Keratinocyte (primary cell): ENCODE measurements at regions not wholly inside any gene's neighbourhood (a gene's known extent, or its start where the extent isn't known, plus 50 kb on each side); places are given as distances from the start of the nearest gene placed in this dataset.
"Not testable (repeated sequence)": the region's sequence is repeated elsewhere in the genome, so short reads cannot be mapped to it uniquely, and the experiment has no call there.

ENCODE experiments used
- DNase-seq: peaks from one replicate; pipeline ENCODE4 v3.0.0-alpha.2; 2011; ENCODE audit warnings: low read depth, missing footprints, low spot score
- FAIRE-seq: peaks from 2 replicates; lab custom pipeline; 2011; peaks lifted over from hg19 to GRCh38; lab: Jason Lieb, UNC
- H2AFZ ChIP-seq: 2 replicates; pipeline ENCODE4 v1.6.0; 2012; ENCODE audit warnings: low read length, control low read depth, inconsistent platforms; ENCODE audit not compliant: control insufficient read depth
- H3K27ac ChIP-seq: 2 replicates; pipeline ENCODE4 v1.5.1; 2011; ENCODE audit warnings: low read length; ENCODE audit not compliant: control insufficient read depth, insufficient read depth
- H3K27me3 ChIP-seq: 3 replicates; pipeline ENCODE4 v1.6.0; 2011; ENCODE audit warnings: low read length; ENCODE audit not compliant: control insufficient read depth, insufficient read depth; ENCODE audit errors: extremely low read depth
- H3K36me3 ChIP-seq, 2 experiments: 2 replicates in 1 of 2; 3 replicates in 1 of 2; pipeline ENCODE4 v1.5.1; 2011; ENCODE audit warnings: low read length in 2 of 2, mild to moderate bottlenecking in 1 of 2; ENCODE audit not compliant: control insufficient read depth in 2 of 2, insufficient read depth in 2 of 2; ENCODE audit errors: extremely low read depth in 1 of 2
- H3K4me1 ChIP-seq: 3 replicates; pipeline ENCODE4 v1.5.1; 2011; ENCODE audit warnings: low read length; ENCODE audit not compliant: control insufficient read depth, insufficient read depth; ENCODE audit errors: extremely low read depth
- H3K4me2 ChIP-seq: 3 replicates; pipeline ENCODE4 v1.6.0; 2011; ENCODE audit warnings: low read depth, low read length; ENCODE audit not compliant: control insufficient read depth, insufficient read depth; ENCODE audit errors: extremely low read depth
- H3K4me3 ChIP-seq, 3 experiments: fragments of 200-600 bp in 1 of 3; sonication (generic) in 1 of 3; 2 replicates in 2 of 3; 3 replicates in 1 of 3; pipeline ENCODE4 v1.5.1; 2011 to 2016; ENCODE audit warnings: low read length in 3 of 3, mild to moderate bottlenecking in 3 of 3, control low read depth in 2 of 3, inconsistent platforms in 1 of 3, low read depth in 1 of 3, mixed read lengths in 1 of 3, mixed run types in 1 of 3, moderate library complexity in 1 of 3; ENCODE audit not compliant: control insufficient read depth in 2 of 3, insufficient read depth in 2 of 3; ENCODE audit errors: extremely low read depth in 1 of 3
- H3K79me2 ChIP-seq: 2 replicates; pipeline ENCODE4 v1.6.0; 2012; ENCODE audit warnings: low read length; ENCODE audit not compliant: control insufficient read depth, insufficient read depth
- H3K9ac ChIP-seq: 3 replicates; pipeline ENCODE4 v1.6.0; 2011; ENCODE audit warnings: low read length; ENCODE audit not compliant: control insufficient read depth, insufficient read depth; ENCODE audit errors: extremely low read depth
- H3K9me1 ChIP-seq: 3 replicates; pipeline ENCODE4 v1.6.0; 2011; ENCODE audit warnings: low read length; ENCODE audit not compliant: control insufficient read depth, insufficient read depth; ENCODE audit errors: extremely low read depth
- H3K9me3 ChIP-seq: 2 replicates; pipeline ENCODE4 v1.5.1; 2012; ENCODE audit warnings: low read depth, low read length; ENCODE audit not compliant: control insufficient read depth
- H4K20me1 ChIP-seq: 3 replicates; pipeline ENCODE4 v1.6.0; 2011; ENCODE audit warnings: low read length; ENCODE audit not compliant: control insufficient read depth, insufficient read depth; ENCODE audit errors: extremely low read depth
- EZH2 ChIP-seq: IDR thresholded peaks from one replicate; pipeline ENCODE4 v1.6.1; 2012; ENCODE audit warnings: inconsistent platforms, mild to moderate bottlenecking, low read length, moderate library complexity
- dilution Hi-C: fragments of 300-500 bp; cut with MboI; formaldehyde crosslinking; loops from one replicate; pipeline ENCODE4 v1.7.0; 2020; ENCODE audit warnings: low sequenced_read_pairs; ENCODE audit not compliant: extremely low pct_ligation_motif_present
- TF ChIP-seq, protein P1 (sequence below), 3 experiments: IDR thresholded peaks in 1 of 3; conservative IDR thresholded peaks in 1 of 3; optimal IDR thresholded peaks in 1 of 3; 2 replicates in 2 of 3; 3 replicates in 1 of 3; pipeline versions ENCODE3 to v1.5.1; 2011; ENCODE audit warnings: low read length in 3 of 3, mild to moderate bottlenecking in 3 of 3, moderate library complexity in 2 of 3, control low read depth in 1 of 3, inconsistent platforms in 1 of 3; ENCODE audit not compliant: insufficient read depth in 2 of 3; ENCODE audit errors: extremely low read depth in 1 of 3

- no peak for DNase-seq
- no peak for FAIRE-seq
- no peaks in the 10 kb centered on the region for H3K4me1 ChIP-seq
- H3K4me2 ChIP-seq = no peak overlapping the region
- H2AFZ ChIP-seq = no peak overlapping the region
- no peaks in the 10 kb centered on the region for H3K36me3 ChIP-seq
- dilution Hi-C loops = no loop called here
- no peaks in the 10 kb centered on the region for H3K9me3 ChIP-seq
- no peak overlapping the region for H3K9ac ChIP-seq
- TF ChIP-seq EZH2 = no peak
- TF ChIP-seq, protein P1, sequence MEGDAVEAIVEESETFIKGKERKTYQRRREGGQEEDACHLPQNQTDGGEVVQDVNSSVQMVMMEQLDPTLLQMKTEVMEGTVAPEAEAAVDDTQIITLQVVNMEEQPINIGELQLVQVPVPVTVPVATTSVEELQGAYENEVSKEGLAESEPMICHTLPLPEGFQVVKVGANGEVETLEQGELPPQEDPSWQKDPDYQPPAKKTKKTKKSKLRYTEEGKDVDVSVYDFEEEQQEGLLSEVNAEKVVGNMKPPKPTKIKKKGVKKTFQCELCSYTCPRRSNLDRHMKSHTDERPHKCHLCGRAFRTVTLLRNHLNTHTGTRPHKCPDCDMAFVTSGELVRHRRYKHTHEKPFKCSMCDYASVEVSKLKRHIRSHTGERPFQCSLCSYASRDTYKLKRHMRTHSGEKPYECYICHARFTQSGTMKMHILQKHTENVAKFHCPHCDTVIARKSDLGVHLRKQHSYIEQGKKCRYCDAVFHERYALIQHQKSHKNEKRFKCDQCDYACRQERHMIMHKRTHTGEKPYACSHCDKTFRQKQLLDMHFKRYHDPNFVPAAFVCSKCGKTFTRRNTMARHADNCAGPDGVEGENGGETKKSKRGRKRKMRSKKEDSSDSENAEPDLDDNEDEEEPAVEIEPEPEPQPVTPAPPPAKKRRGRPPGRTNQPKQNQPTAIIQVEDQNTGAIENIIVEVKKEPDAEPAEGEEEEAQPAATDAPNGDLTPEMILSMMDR (optimal IDR thresholded peaks at IDR 0.05 in 1 of 3, IDR thresholded peaks at IDR 0.05 in 1 of 3, conservative IDR thresholded peaks at IDR 0.05 in 1 of 3; ENCODE audit: extremely low read depth in 1 of 3, insufficient read depth in 2 of 3, low read length in 3 of 3) = no peak
- no peaks in the 10 kb centered on the region for H3K79me2 ChIP-seq
- H3K4me3 ChIP-seq = no peak overlapping the region
- H3K27me3 ChIP-seq = no peaks in the 10 kb centered on the region
- no peaks in the 10 kb centered on the region for H4K20me1 ChIP-seq
- no peaks in the 10 kb centered on the region for H3K9me1 ChIP-seq
- no peak overlapping the region for H3K27ac ChIP-seq
Measured at GRCh38 chr4:65223601-65224000, 446.7 kb downstream of the EPHA5 start.

GRCh38 chr4:65223074-65223473 is 447.2 kb downstream of the EPHA5 start:
- H3K27ac ChIP-seq, H3K9ac ChIP-seq, H4K20me1 ChIP-seq, DNase-seq, H3K4me2 ChIP-seq, dilution Hi-C loops, H3K9me3 ChIP-seq, H3K79me2 ChIP-seq, H3K4me3 ChIP-seq, H2AFZ ChIP-seq, FAIRE-seq, H3K9me1 ChIP-seq, H3K27me3 ChIP-seq, H3K4me1 ChIP-seq, H3K36me3 ChIP-seq: not testable (repeated sequence)

DNA sequence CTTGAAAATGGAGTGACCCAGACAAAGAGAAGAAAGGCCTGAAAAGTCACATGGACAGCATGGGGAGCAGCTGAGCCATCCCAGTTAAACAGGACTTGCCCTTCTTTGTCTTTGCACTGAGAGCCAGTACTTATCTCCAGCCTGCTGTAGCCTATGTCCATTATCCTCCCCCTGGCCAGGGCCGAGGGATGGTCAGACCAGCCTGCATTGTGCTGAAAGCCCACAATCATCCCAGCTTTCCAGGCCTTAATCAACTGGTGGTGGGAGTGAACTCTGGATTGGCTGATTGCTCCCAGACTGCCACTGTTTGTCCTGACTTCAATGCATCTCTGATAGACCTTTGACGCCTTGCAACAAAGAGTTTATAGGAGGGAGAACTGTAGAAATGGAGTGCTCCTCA is 453.1 kb downstream of the EPHA5 start:
- dilution Hi-C loops = no loop called here
- Histone ChIP-seq H3K36me3 (no peaks in the 10 kb centered on the region), H3K4me2 (no peak overlapping the region), H3K27me3 (no peaks in the 10 kb centered on the region), H3K9ac (no peak overlapping the region), H3K9me1 (no peaks in the 10 kb centered on the region), H3K79me2 (no peaks in the 10 kb centered on the region), H3K4me1 (no peaks in the 10 kb centered on the region), H3K4me3 (no peak overlapping the region), H4K20me1 (no peaks in the 10 kb centered on the region), H2AFZ (no peak overlapping the region), H3K9me3 (no peaks in the 10 kb centered on the region), H3K27ac (no peak overlapping the region)
- TF ChIP-seq EZH2 = no peak
- TF ChIP-seq, protein P1 (optimal IDR thresholded peaks at IDR 0.05 in 1 of 3, IDR thresholded peaks at IDR 0.05 in 1 of 3, conservative IDR thresholded peaks at IDR 0.05 in 1 of 3; ENCODE audit: extremely low read depth in 1 of 3, insufficient read depth in 2 of 3, low read length in 3 of 3) = no peak
- FAIRE-seq = no peak
- no peak for DNase-seq
